ENCODE measurements at regions not wholly inside any gene's neighbourhood (a gene's known extent, or its start where the extent isn't known, plus 50 kb on each side); places are given as distances from the start of the nearest gene placed in this dataset.
"Not testable (repeated sequence)": the region's sequence is repeated elsewhere in the genome, so short reads cannot be mapped to it uniquely, and the experiment has no call there.

DNA sequence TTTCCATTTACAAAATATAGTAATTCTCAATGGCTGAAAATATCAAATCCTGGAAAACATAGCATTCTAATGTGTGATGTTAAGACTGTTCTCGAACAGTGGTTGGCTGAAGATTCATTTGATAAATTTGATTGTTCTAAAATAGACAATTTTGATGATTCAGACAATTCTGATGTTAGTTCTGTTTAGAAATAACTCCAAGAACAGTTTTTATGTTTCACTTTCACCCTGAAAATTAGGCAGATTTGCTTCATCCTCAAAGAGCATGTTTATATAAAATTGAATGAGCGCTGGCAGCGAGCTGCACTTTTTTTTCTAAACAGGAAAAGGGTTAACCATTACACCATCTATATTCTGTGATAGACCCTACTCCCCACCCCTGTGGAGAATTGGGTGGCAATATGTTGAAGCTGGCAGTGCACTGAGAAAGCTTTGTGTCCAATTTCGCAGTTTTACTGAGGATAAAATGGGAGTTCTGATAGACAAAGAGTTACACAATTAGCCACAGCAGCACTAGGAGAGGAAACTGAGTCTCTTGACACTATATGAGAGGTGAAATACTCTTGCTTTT, 69.6 kb upstream of the TMED7 start:
- no peak for TF ChIP-seq EZH2 (IDR thresholded peaks at IDR 0.05; ENCODE audit: low read depth, unreplicated experiment)
- no peak for TF ChIP-seq NANOG (IDR thresholded peaks at IDR 0.05; ENCODE audit: borderline replicate concordance)
- no peak for TF ChIP-seq STAT1 (IDR thresholded peaks at IDR 0.05; ENCODE audit: unreplicated experiment)
- no peak for TF ChIP-seq ZNF114 (CRISPR knock-in tag; IDR thresholded peaks at IDR 0.05)
- TF ChIP-seq CREB1 (CRISPR knock-in tag; IDR thresholded peaks at IDR 0.05; ENCODE audit: low read depth), result no peak
- TF ChIP-seq, protein P1, sequence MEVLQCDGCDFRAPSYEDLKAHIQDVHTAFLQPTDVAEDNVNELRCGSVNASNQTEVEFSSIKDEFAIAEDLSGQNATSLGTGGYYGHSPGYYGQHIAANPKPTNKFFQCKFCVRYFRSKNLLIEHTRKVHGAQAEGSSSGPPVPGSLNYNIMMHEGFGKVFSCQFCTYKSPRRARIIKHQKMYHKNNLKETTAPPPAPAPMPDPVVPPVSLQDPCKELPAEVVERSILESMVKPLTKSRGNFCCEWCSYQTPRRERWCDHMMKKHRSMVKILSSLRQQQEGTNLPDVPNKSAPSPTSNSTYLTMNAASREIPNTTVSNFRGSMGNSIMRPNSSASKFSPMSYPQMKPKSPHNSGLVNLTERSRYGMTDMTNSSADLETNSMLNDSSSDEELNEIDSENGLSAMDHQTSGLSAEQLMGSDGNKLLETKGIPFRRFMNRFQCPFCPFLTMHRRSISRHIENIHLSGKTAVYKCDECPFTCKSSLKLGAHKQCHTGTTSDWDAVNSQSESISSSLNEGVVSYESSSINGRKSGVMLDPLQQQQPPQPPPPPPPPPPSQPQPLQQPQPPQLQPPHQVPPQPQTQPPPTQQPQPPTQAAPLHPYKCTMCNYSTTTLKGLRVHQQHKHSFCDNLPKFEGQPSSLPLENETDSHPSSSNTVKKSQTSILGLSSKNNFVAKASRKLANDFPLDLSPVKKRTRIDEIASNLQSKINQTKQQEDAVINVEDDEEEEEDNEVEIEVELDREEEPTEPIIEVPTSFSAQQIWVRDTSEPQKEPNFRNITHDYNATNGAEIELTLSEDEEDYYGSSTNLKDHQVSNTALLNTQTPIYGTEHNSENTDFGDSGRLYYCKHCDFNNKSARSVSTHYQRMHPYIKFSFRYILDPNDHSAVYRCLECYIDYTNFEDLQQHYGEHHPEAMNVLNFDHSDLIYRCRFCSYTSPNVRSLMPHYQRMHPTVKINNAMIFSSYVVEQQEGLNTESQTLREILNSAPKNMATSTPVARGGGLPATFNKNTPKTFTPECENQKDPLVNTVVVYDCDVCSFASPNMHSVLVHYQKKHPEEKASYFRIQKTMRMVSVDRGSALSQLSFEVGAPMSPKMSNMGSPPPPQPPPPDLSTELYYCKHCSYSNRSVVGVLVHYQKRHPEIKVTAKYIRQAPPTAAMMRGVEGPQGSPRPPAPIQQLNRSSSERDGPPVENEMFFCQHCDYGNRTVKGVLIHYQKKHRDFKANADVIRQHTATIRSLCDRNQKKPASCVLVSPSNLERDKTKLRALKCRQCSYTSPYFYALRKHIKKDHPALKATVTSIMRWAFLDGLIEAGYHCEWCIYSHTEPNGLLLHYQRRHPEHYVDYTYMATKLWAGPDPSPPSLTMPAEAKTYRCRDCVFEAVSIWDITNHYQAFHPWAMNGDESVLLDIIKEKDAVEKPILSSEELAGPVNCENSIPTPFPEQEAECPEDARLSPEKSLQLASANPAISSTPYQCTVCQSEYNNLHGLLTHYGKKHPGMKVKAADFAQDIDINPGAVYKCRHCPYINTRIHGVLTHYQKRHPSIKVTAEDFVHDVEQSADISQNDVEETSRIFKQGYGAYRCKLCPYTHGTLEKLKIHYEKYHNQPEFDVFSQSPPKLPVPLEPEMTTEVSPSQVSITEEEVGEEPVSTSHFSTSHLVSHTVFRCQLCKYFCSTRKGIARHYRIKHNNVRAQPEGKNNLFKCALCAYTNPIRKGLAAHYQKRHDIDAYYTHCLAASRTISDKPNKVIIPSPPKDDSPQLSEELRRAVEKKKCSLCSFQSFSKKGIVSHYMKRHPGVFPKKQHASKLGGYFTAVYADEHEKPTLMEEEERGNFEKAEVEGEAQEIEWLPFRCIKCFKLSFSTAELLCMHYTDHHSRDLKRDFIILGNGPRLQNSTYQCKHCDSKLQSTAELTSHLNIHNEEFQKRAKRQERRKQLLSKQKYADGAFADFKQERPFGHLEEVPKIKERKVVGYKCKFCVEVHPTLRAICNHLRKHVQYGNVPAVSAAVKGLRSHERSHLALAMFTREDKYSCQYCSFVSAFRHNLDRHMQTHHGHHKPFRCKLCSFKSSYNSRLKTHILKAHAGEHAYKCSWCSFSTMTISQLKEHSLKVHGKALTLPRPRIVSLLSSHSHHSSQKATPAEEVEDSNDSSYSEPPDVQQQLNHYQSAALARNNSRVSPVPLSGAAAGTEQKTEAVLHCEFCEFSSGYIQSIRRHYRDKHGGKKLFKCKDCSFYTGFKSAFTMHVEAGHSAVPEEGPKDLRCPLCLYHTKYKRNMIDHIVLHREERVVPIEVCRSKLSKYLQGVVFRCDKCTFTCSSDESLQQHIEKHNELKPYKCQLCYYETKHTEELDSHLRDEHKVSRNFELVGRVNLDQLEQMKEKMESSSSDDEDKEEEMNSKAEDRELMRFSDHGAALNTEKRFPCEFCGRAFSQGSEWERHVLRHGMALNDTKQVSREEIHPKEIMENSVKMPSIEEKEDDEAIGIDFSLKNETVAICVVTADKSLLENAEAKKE (CRISPR knock-in tag; IDR thresholded peaks at IDR 0.05), result no peak
- H3K27me3 ChIP-seq (ENCODE audit: insufficient read depth), result no peaks in the 10 kb centered on the region
- H3K27ac Mint-ChIP-seq, result no peak overlapping the region
- no peak overlapping the region for H3K4me3 Mint-ChIP-seq
- no peak overlapping the region for H3K4me2 ChIP-seq
- H3K9me2 ChIP-seq (ENCODE audit: insufficient read depth), result no peaks in the 10 kb centered on the region
- no peak overlapping the region for H3K4me3 ChIP-seq
- peaks cover 8% of the 10 kb centered on the region; the same call in 2 of the 3 replicates for H3K4me1 Mint-ChIP-seq
- H3K79me2 ChIP-seq (replicated peaks; ENCODE audit: insufficient read depth), result no peaks in the 10 kb centered on the region
- peak overlapping the region; percentile 41; the same call in 1 of the 2 replicates for H2AFZ ChIP-seq
- no peak overlapping the region for H3K27ac ChIP-seq (ENCODE audit: low read depth)
- H3K27me3 Mint-ChIP-seq (ENCODE audit: insufficient read depth, low read depth, poor library complexity), result no peaks in the 10 kb centered on the region
- ATAC-seq (no peak), DNase-seq (ENCODE audit: low spot score) (no peak)
- no peaks in the 10 kb centered on the region for H4K20me1 ChIP-seq (replicated peaks; ENCODE audit: insufficient read depth)
- no peaks in the 10 kb centered on the region for H3K36me3 ChIP-seq (ENCODE audit: insufficient read depth)
- peaks cover 3% of the 10 kb centered on the region; the same call in 1 of the 3 replicates for H3K9me3 Mint-ChIP-seq
- H3F3A ChIP-seq (replicated peaks; ENCODE audit: low read depth), result no peaks in the 10 kb centered on the region
- no peaks in the 10 kb centered on the region for H3K36me3 Mint-ChIP-seq (ENCODE audit: low read depth)
- no peaks in the 10 kb centered on the region for H3K4me1 ChIP-seq (ENCODE audit: insufficient read depth)

DNA sequence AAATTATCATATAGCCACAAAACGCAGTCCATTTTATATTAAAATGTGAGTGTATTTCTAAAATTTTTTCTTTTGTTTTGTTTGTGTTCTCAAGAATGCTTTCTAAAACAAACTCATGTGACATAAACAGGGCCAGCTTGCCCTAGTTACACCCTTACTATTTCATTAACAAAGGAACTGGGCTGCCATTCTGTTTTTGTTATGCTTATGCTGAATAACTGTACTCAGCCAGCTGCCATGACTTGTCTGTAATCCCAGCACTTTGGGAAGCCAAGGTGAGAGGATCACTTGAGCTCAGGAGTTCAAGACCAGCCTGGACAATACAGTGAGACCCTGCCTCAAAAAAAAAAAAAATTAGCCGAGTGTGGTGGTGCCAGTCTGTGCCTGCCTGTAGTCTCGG, 66.0 kb upstream of the TMED7 start:
- H3K4me1 ChIP-seq (ENCODE audit: insufficient read depth); H3K27ac ChIP-seq (ENCODE audit: low read depth); H3K4me3 ChIP-seq; H3K27me3 Mint-ChIP-seq (ENCODE audit: insufficient read depth, low read depth, poor library complexity); H3K9me2 ChIP-seq (ENCODE audit: insufficient read depth); H4K20me1 ChIP-seq (replicated peaks; ENCODE audit: insufficient read depth); DNase-seq (ENCODE audit: low spot score); H3K79me2 ChIP-seq (replicated peaks; ENCODE audit: insufficient read depth); H3K27me3 ChIP-seq (ENCODE audit: insufficient read depth); H2AFZ ChIP-seq; H3F3A ChIP-seq (replicated peaks; ENCODE audit: low read depth); H3K9me3 Mint-ChIP-seq; H3K4me3 Mint-ChIP-seq; H3K27ac Mint-ChIP-seq; H3K4me2 ChIP-seq; H3K4me1 Mint-ChIP-seq; H3K36me3 ChIP-seq (ENCODE audit: insufficient read depth); H3K36me3 Mint-ChIP-seq (ENCODE audit: low read depth): not testable (repeated sequence)
- ATAC-seq, result peak; percentile 59
